NCI-H2081 treated with DMSO at 0.1 percent for 48 hours (cell line): ENCODE measurements at regions not wholly inside any gene's neighbourhood (a gene's known extent, or its start where the extent isn't known, plus 50 kb on each side); places are given as distances from the start of the nearest gene placed in this dataset.

Source experiments
- DNase-seq: peaks from one replicate; lab custom pipeline; 2025; lab: John Stamatoyannopoulos, UW

GRCh38 chr13:107331359-107331758 lies 763.4 kb upstream of the ARGLU1 start:
- DNase-seq = no peak

- no peak for DNase-seq
Observed at GRCh38 chr13:107330484-107330883, 762.5 kb upstream of the ARGLU1 start.

- no peak for DNase-seq
Observed at GRCh38 chr13:107329991-107330390, 762.1 kb upstream of the ARGLU1 start.

DNA sequence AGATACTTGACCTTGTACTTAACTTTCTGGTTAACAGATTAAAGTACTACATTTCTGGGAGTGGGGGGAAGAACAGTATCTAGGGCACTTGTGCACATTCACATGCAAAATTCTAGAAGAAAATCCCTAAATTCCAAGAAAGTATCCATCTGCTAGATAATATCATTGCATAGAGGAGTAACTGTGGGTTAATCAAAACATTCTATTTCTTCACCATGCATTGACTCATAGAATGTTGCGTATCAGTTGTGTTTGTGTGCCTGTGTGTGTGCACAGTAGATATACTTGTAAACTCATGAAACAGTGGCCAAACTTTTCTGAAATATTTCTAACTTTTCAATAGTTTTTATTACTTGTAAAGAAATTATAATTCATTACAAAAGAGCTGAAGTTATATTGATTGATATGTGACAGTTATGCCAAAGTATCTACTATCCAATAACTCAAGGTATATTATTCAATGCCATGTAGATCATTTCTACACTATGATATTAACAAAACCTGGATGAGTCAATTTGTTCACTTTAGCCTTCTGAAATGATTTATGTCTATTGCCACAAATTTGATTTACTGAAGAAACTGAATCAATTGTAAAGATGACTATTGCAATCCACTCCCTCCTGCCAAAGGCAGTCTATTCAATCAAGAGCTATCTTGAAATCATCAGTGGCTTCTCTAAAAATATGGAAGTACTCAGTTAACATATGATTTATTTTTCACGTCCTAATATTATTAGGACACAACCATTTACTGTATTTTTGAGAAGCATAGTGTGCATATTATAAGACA lies 756.7 kb upstream of the ARGLU1 start:
- no peak for DNase-seq

DNA sequence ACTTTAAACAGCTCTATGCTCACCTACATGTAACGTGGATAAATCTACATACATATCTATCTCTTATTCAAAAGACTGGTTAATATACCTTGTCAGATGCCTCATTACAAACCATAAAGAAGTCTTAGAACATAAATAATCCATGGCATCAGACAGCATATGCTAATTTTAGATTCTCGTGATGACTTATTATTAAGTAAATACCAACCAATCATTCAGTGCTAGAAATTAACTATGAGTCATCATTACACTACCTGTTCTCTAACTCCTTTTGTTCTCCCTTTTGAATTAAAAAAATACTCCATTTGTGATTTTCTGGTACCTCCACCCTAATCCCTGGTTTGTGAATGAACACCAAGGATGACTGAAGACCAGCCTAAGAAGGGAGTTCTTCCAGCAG lies 754.3 kb upstream of the ARGLU1 start:
- DNase-seq = no peak

- DNase-seq = no peak
Observed at GRCh38 chr13:107305178-107305577, 737.2 kb upstream of the ARGLU1 start.

GRCh38 chr13:107301724-107302374 lies 733.9 kb upstream of the ARGLU1 start:
- no peak for DNase-seq

- DNase-seq = no peak
Observed at GRCh38 chr13:107299717-107300116, 731.8 kb upstream of the ARGLU1 start.

GRCh38 chr13:107296804-107297203 lies 728.9 kb upstream of the ARGLU1 start:
- DNase-seq = no peak

DNA sequence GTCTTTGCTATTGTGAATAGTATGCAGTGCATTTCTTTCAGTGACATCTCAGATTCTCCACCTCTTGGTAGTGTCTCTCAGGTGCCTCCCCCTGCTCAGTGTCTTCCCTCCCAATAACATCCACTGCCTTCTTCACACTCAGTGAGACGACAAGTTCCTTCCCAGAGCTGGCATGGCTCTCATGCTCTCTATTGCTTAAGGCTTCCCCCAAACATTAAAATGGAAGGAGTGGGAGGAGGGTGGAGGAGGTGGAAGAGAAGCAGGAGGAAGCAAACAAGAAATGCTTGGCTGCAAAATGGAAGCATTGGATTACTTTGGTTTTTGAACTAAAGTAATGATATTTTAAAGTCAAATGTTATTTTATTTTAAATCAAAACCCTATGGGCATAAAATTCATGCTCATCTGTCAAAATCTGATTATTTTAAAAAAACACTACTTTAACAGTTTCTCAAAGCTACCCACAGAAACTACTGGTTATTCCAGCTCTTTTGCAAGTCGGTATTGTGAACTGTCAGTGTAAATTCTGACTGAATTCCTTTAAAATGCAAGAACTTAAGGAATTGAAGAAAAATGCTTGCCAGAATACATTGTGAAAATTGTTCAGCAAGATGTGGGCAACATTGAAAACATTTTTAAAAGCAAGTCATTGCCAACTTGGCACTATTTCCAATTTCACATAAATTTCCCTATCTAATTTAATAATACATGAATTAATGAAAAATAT lies 727.6 kb upstream of the ARGLU1 start:
- no peak for DNase-seq

DNA sequence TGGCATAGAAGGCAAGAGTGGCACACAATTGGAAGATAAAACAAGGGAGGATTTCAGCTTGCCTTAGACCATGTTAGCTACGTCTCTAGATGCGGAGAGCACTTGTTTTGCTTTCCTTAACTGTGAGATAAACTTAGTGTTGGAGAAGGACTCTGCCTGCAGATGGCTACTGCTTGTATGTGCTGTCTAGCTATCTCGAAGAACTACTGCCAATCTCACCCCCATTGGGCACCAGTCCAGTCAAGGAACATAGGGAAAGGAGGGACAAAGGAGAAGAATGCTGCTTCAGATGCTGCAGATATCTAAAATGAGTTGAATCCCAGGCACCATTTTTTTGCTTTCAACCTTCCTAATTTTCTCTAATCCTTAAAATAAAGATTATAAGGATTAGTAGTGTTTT lies 726.0 kb upstream of the ARGLU1 start:
- no peak for DNase-seq

- DNase-seq = no peak
Observed at GRCh38 chr13:107291875-107292274, 723.9 kb upstream of the ARGLU1 start.

DNA sequence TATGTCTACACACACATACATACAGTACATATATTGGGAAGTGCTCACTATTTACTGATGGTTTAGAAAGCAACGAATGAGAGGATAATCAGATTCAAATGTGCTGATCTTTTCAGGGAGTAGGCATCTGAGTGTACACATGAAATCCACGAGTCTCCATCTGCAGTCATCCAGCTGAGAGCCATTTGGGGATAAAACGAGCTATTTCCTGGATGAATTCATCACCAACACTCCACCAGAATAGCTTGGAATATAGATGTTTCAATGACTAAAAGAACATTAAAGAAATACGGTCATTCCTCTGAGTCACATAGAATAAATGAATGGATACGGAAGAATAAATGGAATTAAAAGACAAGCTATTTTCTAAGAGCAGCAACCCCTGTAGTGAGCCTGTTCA lies 721.6 kb upstream of the ARGLU1 start:
- peak; percentile 9 for DNase-seq

DNA sequence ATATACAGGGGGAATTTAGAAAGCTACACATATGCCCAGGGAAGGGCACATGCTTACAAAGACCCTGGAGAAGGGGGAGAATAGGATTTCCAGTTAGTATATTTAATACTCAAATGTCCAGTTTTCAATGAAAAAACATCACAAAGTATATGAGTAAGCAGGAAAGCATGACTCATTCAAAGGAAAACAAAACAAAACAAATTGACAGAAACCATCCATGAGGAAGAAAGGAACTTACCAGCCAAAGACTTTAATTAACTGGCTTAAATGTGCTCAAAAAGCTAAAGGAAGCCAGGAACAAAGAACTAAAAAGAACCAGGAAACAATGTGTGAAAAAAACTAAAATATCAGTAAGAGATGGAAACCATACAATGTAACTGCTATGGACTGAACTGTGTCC lies 716.2 kb upstream of the ARGLU1 start:
- no peak for DNase-seq

DNA sequence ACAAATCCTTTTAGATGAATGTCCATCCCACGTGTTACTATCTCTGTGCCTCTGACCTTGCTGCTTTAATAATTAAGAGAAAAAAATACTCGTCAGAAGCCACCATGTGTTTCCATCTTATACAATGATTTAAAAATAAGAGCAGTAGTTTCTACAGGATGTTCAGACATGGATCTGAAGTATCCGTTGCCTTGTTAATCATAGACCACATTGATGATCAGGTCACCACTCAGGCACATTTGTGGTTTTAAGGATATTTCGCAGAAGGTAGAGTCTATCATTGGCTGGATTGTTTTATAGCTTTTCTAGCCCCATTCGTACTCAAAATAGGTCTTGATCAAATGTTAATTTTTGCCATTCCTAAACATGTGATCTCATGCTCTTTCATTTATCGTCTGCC lies 710.0 kb upstream of the ARGLU1 start:
- no peak for DNase-seq

DNA sequence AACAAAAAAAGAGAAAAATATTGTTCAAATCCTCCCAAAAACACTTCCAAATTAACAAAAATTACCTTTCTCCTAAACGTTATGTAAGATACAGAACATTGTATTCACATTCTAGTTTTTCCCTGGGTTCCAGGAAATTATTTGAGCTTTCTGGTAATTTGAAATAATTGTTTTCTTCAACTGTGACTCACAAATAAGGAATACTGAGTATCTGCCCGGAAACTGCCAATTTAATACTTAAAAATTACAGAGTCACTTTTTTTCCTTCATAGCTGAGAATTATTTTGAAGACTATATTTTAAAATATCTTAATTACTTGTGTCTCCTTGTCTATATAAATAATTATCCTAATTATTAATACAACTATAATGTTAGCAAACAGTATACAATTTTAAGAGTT lies 709.0 kb upstream of the ARGLU1 start:
- no peak for DNase-seq

DNA sequence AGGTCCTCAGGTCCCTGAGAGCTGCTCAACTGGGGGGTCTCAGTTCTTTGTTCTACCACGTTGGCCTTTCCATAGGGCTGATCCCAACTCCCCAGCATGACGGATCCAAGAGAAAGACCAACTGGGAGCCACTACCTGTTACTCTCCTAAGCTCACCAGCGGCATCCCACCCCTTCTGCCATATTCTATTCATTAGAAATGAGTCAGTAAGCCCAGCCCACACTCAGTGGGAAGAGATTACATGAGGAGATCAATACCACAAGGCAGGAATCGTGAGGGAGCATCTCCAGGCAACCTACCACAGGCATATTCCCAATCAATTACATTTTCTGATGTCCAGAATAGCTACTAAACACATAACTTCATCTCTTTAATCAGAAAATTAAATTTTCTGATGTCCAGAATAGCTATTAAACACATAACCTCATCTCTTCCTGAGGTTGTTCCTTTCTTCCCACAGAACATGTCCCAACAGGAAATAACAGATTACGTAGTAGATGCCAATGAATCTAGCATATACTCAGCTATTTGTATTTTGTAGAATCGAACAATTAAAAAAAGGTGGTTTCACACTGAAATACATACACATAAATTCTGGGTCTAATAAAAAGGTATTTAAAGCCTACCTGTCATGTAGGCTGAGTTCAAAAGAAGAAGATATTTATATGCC lies 708.1 kb upstream of the ARGLU1 start:
- DNase-seq = no peak

DNA sequence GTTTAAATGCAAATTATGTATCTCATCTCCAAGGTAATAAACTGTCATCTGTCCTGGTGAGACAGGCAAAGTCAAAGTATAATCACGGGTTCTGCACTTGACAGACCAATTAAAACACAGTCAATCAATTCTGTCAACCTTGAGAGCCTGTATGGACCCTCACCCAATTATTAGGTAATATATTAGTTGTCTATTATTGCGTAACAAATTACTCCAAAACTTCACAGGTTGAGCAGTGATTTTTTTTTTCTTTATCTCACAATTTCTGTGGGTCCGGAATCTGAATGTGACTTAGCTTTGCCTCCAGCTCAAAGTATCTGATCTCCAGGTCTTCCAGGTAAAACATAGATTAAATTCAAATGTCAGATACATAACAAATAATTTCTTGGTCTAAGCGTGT lies 707.4 kb upstream of the ARGLU1 start:
- no peak for DNase-seq

- peak; percentile 47 for DNase-seq
Observed at GRCh38 chr13:107271227-107271626, 703.3 kb upstream of the ARGLU1 start.

DNA sequence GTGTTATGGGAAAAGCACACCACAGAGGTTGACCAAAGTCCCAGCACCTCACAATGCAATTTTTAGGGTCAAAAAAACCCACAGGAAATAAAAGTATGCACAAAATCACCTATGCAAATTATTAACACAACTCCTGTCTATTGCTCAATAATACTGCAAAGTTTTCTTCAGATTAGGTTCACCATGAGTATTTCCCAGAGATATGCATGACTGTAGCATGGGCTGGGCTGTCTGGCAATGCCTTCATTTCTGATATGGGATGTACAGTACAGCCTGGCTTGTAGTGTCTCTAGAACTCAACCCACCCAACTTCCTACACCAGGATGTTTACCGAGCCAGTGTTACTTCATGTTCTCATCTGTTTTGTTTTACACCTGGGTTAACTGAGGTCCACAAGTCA lies 698.7 kb upstream of the ARGLU1 start:
- DNase-seq = no peak

GRCh38 chr13:107258599-107259187 lies 690.8 kb upstream of the ARGLU1 start:
- no peak for DNase-seq

DNA sequence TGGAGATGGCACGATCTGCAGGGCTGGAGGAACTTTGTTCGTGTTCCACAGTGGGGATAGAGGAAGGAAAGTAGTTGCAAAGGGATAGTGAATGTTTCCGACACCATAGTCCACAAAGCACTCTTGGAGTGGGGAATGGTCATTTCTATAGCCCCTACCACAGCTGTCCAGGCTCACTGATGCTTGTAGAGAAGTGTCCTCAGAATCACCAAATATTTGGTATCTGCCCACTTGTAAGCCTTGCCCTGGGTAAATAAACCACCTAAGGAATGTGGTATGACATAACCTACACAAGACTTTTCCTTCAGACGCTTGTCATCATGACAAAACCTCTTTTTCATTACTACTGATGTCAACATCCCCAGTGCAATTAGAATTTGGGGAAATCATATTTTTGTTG lies 686.5 kb upstream of the ARGLU1 start:
- no peak for DNase-seq
